Lung microvascular endothelial cell (primary cell): ENCODE measurements at regions not wholly inside any gene's neighbourhood (a gene's known extent, or its start where the extent isn't known, plus 50 kb on each side); places are given as distances from the start of the nearest gene placed in this dataset.

Experiments
- DNase-seq, 2 donors: peaks; one replicate each; pipeline versions ENCODE4 v3.0.0 to v3.0.0-alpha.2; 2010; ENCODE audit warnings: low read depth in 2 of 2

GRCh38 chr16:51201604-51202003 is 50.5 kb upstream of the SALL1 start:
- no peak for DNase-seq
